Testis (tissue), 2 donors: ENCODE measurements at regions not wholly inside any gene's neighbourhood (a gene's known extent, or its start where the extent isn't known, plus 50 kb on each side); places are given as distances from the start of the nearest gene placed in this dataset.

Source experiments
- DNase-seq: peaks from one replicate; pipeline ENCODE4 v3.0.0-alpha.2; 2019
- H3K27ac ChIP-seq, 2 donors: fragments of 200-600 bp; sonication (generic); one replicate each; pipeline ENCODE4 v1.5.1; 2019
- H3K27me3 ChIP-seq: fragments of 200-600 bp; sonication (generic); one replicate; pipeline ENCODE4 v1.5.1; 2019
- H3K36me3 ChIP-seq: fragments of 200-600 bp; sonication (generic); one replicate; pipeline ENCODE4 v1.5.1; 2017; ENCODE audit warnings: low read depth; ENCODE audit errors: missing control alignments
- H3K4me1 ChIP-seq: fragments of 200-600 bp; sonication (generic); one replicate; pipeline ENCODE4 v1.5.1; 2019
- H3K4me3 ChIP-seq, 2 donors: fragments of 200-600 bp; sonication (generic); one replicate each; pipeline ENCODE4 v1.5.1; 2017 to 2019
- H3K9me3 ChIP-seq: fragments of 200-600 bp; sonication (generic); one replicate; pipeline ENCODE4 v1.5.1; 2017
- CTCF ChIP-seq, 3 experiments: fragments of 450-650 bp in 2 of 3; fragments of 200-600 bp in 1 of 3; sonication (generic) in 1 of 3; IDR thresholded peaks; one replicate each; pipeline ENCODE4 v1.5.1; 2016 to 2019; ENCODE audit warnings: antibody characterized with exemption in 3 of 3, mild to moderate bottlenecking in 2 of 3, moderate library complexity in 1 of 3
- POLR2A ChIP-seq: fragments of 450-650 bp; IDR thresholded peaks from one replicate; pipeline ENCODE4 v1.6.1; 2017; ENCODE audit warnings: antibody characterized with exemption, mild to moderate bottlenecking, moderate library complexity
- WGBS, 2 donors: methylation state at CpG; one replicate each; pipeline ENCODE4 v1.1.5; 2018; 5-methylcytosine and 5-hydroxymethylcytosine counted together
- intact Hi-C: fragments of 100-400 bp; cut with DNase I; formaldehyde crosslinking; loops from one replicate; pipeline ENCODE4 v1.15.1; 2023; ENCODE audit warnings: low total_unique reads

GRCh38 chr20:52469128-52469527, 277.5 kb upstream of the ZFP64 start:
- intact Hi-C loops: no loop called here
- H3K9me3 ChIP-seq: no peaks in the 10 kb centered on the region
- H3K36me3 ChIP-seq: no peaks in the 10 kb centered on the region
- H3K27me3 ChIP-seq: no peaks in the 10 kb centered on the region
- DNase-seq: no peak
- H3K4me1 ChIP-seq: no peaks in the 10 kb centered on the region
- no peak overlapping the region for H3K4me3 ChIP-seq
- WGBS, 2 donors: 74 to 84% methylated on average over 9 of the region's 9 CpGs
- TF ChIP-seq CTCF (IDR thresholded peaks at IDR 0.05) (no peak), POLR2A (no peak)
- no peak overlapping the region for H3K27ac ChIP-seq

- no peaks in the 10 kb centered on the region for H3K36me3 ChIP-seq
- TF ChIP-seq POLR2A: no peak
- no peak for TF ChIP-seq CTCF (IDR thresholded peaks at IDR 0.05)
- WGBS, 2 donors: 83% methylated on average over 6 of the region's 6 CpGs
- no peak overlapping the region for H3K27ac ChIP-seq
- H3K4me1 ChIP-seq: no peaks in the 10 kb centered on the region
- H3K9me3 ChIP-seq: no peaks in the 10 kb centered on the region
- H3K4me3 ChIP-seq: no peak overlapping the region
- intact Hi-C loops: no loop called here
- DNase-seq: no peak
- no peaks in the 10 kb centered on the region for H3K27me3 ChIP-seq
Observed at GRCh38 chr20:52465991-52466390, 274.4 kb upstream of the ZFP64 start.

GRCh38 chr20:52461582-52461981, 270.0 kb upstream of the ZFP64 start:
- no peak for TF ChIP-seq CTCF (IDR thresholded peaks at IDR 0.05)
- no peak for TF ChIP-seq POLR2A
- 57 to 63% methylated on average over 7 of the region's 7 CpGs for WGBS, 2 donors
- no peak for DNase-seq
- Histone ChIP-seq H3K27me3 (no peaks in the 10 kb centered on the region), H3K36me3 (no peaks in the 10 kb centered on the region), H3K4me3 (no peak overlapping the region), H3K4me1 (no peaks in the 10 kb centered on the region), H3K27ac (no peak overlapping the region), H3K9me3 (no peaks in the 10 kb centered on the region)
- intact Hi-C loops: no loop called here

GRCh38 chr20:52459150-52459549, 267.6 kb upstream of the ZFP64 start:
- H3K4me1 ChIP-seq: no peaks in the 10 kb centered on the region
- intact Hi-C loops: no loop called here
- H3K27me3 ChIP-seq: no peaks in the 10 kb centered on the region
- H3K4me3 ChIP-seq: no peak overlapping the region
- TF ChIP-seq CTCF (IDR thresholded peaks at IDR 0.05): no peak
- no peak for TF ChIP-seq POLR2A
- H3K27ac ChIP-seq: no peak overlapping the region
- no peaks in the 10 kb centered on the region for H3K36me3 ChIP-seq
- H3K9me3 ChIP-seq: no peaks in the 10 kb centered on the region
- no peak for DNase-seq
- 90 to 97% methylated on average over 4 of the region's 4 CpGs for WGBS, 2 donors

- DNase-seq: no peak
- Histone ChIP-seq H3K27me3 (no peaks in the 10 kb centered on the region), H3K9me3 (no peaks in the 10 kb centered on the region), H3K27ac (no peak overlapping the region), H3K4me1 (no peaks in the 10 kb centered on the region), H3K4me3 (no peak overlapping the region), H3K36me3 (no peaks in the 10 kb centered on the region)
- TF ChIP-seq CTCF (IDR thresholded peaks at IDR 0.05) (no peak), POLR2A (no peak)
- WGBS, 2 donors: 82 to 93% methylated on average over 2 of the region's 2 CpGs
- intact Hi-C loops: no loop called here
Observed at GRCh38 chr20:52457826-52458225, 266.2 kb upstream of the ZFP64 start.
